C4-2B (cell line): ENCODE measurements at regions not wholly inside any gene's neighbourhood (a gene's known extent, or its start where the extent isn't known, plus 50 kb on each side); places are given as distances from the start of the nearest gene placed in this dataset.

Experiments
- CTCF ChIP-seq: fragments of 450-650 bp; conservative IDR thresholded peaks from 2 replicates; pipeline ENCODE4 v1.5.1; 2017; ENCODE audit warnings: mild to moderate bottlenecking
- ZFX ChIP-seq: fragments of 450-650 bp; IDR thresholded peaks from 2 replicates; pipeline ENCODE4 v1.6.1; 2017

GRCh38 chr17:74117087-74117698 is 86.3 kb upstream of the RPL38 start:
- TF ChIP-seq CTCF (no peak), ZFX (no peak)
